Psoas muscle (tissue), 7 donors: ENCODE measurements at regions not wholly inside any gene's neighbourhood (a gene's known extent, or its start where the extent isn't known, plus 50 kb on each side); places are given as distances from the start of the nearest gene placed in this dataset.
A peak's percentile ranks its signal among the peaks of the same experiment; 100 is the strongest.

Experiments used
- ATAC-seq, 4 donors: fragments of 200-7000 bp; cut with Tn5 transposase; one replicate each; pipeline ENCODE4 v1.9.1; 2020; ENCODE audit warnings: moderate library complexity in 3 of 4, mild to moderate bottlenecking in 2 of 4
- DNase-seq, 2 donors: peaks; one replicate each; pipeline ENCODE4 v3.0.0-alpha.2; 2020
- H3K27ac ChIP-seq: fragments of 200-600 bp; one replicate; pipeline ENCODE4 v1.8.0; 2022
- H3K27me3 ChIP-seq, 3 donors: fragments of 200-600 bp in 1 of 3; one replicate each; pipeline versions ENCODE4 v1.6.1 to v1.8.0; 2013 to 2022; ENCODE audit warnings: low read length in 2 of 3, mild to moderate bottlenecking in 2 of 3, moderate library complexity in 1 of 3; ENCODE audit not compliant: insufficient read depth in 3 of 3
- H3K36me3 ChIP-seq, 2 donors: fragments of 200-600 bp in 1 of 2; one replicate each; pipeline versions ENCODE4 v1.6.1 to v1.8.0; 2013 to 2022; ENCODE audit warnings: low read depth in 1 of 2, mild to moderate bottlenecking in 1 of 2, moderate library complexity in 1 of 2; ENCODE audit not compliant: insufficient read depth in 1 of 2
- H3K4me1 ChIP-seq: fragments of 200-600 bp; one replicate; pipeline ENCODE4 v1.8.0; 2022
- H3K4me3 ChIP-seq: fragments of 200-600 bp; one replicate; pipeline ENCODE4 v1.8.0; 2022; ENCODE audit warnings: mild to moderate bottlenecking
- H3K9me3 ChIP-seq: fragments of 200-600 bp; one replicate; pipeline ENCODE4 v1.8.0; 2022
- WGBS, 3 donors: extraction: QIAGEN DNeasy Blood & Tissue Kit; methylation state at CpG; one replicate each; pipeline versions ENCODE4 v1.1.6 to v1.1.7; 2013; 5-methylcytosine and 5-hydroxymethylcytosine counted together
- intact Hi-C, 2 donors: fragments of 100-400 bp; cut with DNase I; formaldehyde crosslinking; loops; one replicate each; pipeline versions ENCODE4 v1.11.0 to v1.14.2; 2022
- TF ChIP-seq, protein P1 (sequence below): fragments of 200-600 bp; IDR thresholded peaks from one replicate; pipeline ENCODE4 v1.8.0; 2022; ENCODE audit warnings: antibody characterized with exemption
- donor health status: healthy with polysubstance abuse.
- donor health status: DM: no; HTN: no; CAD: no; lungs with moderate emphysema.
- donor health status: Bipolar disorder and iron deficiency.
- donor health status: healthy.
- donor health status: DM: yes; HTN: yes; CAD: no.
- donor health status: DM: no; HTN: no; CAD: no.
- donor health status: DM: yes; HTN: yes; CAD: no.

DNA sequence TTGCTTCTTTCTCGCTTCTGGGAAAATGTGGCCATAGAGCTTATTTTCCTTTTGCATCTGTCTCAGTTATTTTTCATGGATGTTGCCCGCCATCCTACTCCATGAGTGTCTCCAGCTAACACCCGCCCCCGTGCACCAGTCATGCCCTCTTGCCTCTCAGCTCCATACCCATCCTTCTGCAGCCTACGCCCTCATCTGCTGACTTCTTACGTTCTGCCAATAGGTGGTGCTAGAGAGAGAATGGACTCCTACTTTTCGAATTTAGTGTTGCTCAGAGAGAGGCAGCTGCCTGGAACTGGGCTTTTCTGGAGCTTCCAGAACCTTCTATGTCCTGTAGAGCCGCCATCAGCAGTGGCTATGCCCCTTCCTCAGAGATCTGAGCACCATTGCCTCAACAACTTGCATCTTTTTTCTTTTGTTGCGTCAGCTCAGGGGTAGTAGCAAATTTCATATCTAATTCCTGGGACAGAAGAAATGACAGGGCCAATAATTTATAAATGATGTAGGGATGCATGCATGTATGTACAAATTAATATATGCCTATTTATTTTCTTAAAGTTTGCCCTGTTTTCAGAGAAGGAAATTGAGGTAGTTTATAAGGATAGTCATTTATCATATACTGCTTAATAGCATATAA lies 119.7 kb upstream of the MYOCD start:
- TF ChIP-seq, protein P1, sequence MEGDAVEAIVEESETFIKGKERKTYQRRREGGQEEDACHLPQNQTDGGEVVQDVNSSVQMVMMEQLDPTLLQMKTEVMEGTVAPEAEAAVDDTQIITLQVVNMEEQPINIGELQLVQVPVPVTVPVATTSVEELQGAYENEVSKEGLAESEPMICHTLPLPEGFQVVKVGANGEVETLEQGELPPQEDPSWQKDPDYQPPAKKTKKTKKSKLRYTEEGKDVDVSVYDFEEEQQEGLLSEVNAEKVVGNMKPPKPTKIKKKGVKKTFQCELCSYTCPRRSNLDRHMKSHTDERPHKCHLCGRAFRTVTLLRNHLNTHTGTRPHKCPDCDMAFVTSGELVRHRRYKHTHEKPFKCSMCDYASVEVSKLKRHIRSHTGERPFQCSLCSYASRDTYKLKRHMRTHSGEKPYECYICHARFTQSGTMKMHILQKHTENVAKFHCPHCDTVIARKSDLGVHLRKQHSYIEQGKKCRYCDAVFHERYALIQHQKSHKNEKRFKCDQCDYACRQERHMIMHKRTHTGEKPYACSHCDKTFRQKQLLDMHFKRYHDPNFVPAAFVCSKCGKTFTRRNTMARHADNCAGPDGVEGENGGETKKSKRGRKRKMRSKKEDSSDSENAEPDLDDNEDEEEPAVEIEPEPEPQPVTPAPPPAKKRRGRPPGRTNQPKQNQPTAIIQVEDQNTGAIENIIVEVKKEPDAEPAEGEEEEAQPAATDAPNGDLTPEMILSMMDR = peak; percentile 45
- Histone ChIP-seq H3K4me1 (no peaks in the 10 kb centered on the region), H3K36me3 (no peaks in the 10 kb centered on the region), H3K9me3 (no peaks in the 10 kb centered on the region), H3K27me3 (no peaks in the 10 kb centered on the region), H3K4me3 (no peak overlapping the region), H3K27ac (no peak overlapping the region)
- intact Hi-C loops = loop anchor here in 1 of 2 donors (5.0 kb wide), 1 partner anchor 456 kb away; no protein-coding TSS in a partner anchor
- WGBS, 3 donors = 23 to 27% (median 25%) methylated on average over 9 of the region's 9 CpGs
- DNase-seq (no peak), ATAC-seq (peak in 1 of 4 donors; percentile 46)

DNA sequence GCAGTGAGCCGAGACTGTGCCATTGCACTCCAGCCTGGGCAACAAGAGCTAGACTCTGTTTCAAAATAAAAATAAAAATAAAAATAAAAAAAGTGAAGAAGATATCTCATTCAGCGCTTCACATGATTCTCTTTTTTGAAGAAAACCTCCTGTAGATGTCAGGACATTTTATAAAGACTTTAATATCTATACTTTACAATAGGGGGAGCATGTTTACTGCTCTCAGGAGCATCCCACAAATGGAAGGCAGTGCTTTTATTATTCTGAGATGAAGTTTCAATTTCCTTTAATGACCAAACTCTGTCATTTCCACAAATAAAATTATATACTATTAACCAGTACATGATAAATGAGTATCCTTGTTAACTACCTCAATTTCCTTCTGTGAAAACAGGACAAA lies 118.7 kb upstream of the MYOCD start:
- Histone ChIP-seq H3K36me3 (no peaks in the 10 kb centered on the region), H3K27me3 (no peaks in the 10 kb centered on the region), H3K9me3 (no peaks in the 10 kb centered on the region), H3K4me3 (no peak overlapping the region), H3K4me1 (no peaks in the 10 kb centered on the region), H3K27ac (no peak overlapping the region)
- DNase-seq (no peak), ATAC-seq (no peak)
- intact Hi-C loops = loop anchor here in 1 of 2 donors (5.0 kb wide), 1 partner anchor 455 kb away; no protein-coding TSS in a partner anchor
- WGBS, 3 donors = 92 to 95% (median 93%) methylated on average over 2 of the region's 2 CpGs
- TF ChIP-seq, protein P1 = no peak

DNA sequence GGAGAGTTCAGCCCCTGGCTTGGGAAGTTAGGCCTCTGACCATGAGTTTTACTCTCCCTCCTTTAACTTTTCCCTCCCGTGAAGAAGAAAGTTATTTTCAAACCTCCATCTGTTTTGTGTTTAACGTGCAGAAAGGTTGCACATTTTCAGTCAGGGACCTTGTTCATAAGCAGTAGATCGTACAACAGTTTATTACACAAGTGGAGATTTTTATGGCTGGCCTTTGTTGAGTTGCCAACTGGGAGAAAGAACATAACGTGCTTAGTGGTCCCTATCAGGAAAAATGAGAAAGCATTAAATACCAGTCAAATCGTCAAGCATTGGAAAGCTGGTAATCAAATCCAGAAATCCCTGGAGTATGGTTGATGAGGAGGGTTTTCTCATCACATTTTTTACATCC lies 117.9 kb upstream of the MYOCD start:
- 55 to 61% (median 57%) methylated on average over 5 of the region's 5 CpGs for whole genome bisulfite sequencing, 3 donors
- Histone ChIP-seq H3K9me3 (no peaks in the 10 kb centered on the region), H3K4me3 (no peak overlapping the region), H3K4me1 (no peaks in the 10 kb centered on the region), H3K27ac (no peak overlapping the region), H3K36me3 (no peaks in the 10 kb centered on the region), H3K27me3 (no peaks in the 10 kb centered on the region)
- TF ChIP-seq, protein P1 = no peak
- DNase-seq (no peak), ATAC-seq (no peak)
- intact Hi-C loops = loop anchor here in 1 of 2 donors (5.0 kb wide), 1 partner anchor 454 kb away; no protein-coding TSS in a partner anchor

DNA sequence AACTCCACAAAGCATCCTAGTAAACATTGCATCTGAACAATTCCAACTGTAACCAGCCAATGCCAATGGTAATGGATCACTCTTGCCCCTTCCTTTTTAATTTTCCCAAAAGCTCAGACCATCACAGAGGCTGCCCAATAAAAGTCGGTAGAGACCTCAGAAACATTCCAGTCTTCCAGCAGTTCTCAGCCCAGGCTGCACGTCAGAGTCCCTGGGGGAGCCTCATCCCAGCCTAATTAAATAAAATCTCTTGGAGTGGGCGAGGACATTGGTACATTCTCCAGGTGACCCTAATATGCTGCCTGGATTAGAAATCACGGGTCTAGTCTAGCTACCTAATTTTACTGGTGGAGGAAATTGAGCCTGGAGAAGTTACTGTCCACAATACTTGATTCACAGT lies 117.1 kb upstream of the MYOCD start:
- intact Hi-C loops = loop anchor here in 1 of 2 donors (5.0 kb wide), 1 partner anchor 454 kb away; no protein-coding TSS in a partner anchor

More for the DNA sequence above, 117.1 kb upstream of the MYOCD start:
- Histone ChIP-seq H3K36me3 (no peaks in the 10 kb centered on the region), H3K4me1 (no peaks in the 10 kb centered on the region), H3K4me3 (no peak overlapping the region), H3K27me3 (no peaks in the 10 kb centered on the region), H3K27ac (no peak overlapping the region), H3K9me3 (no peaks in the 10 kb centered on the region)
- DNase-seq (no peak), ATAC-seq (no peak)
- 54 to 65% (median 60%) methylated on average over 4 of the region's 4 CpGs for WGBS, 3 donors
- TF ChIP-seq, protein P1 = no peak
